ENCODE measurements at regions not wholly inside any gene's neighbourhood (a gene's known extent, or its start where the extent isn't known, plus 50 kb on each side); places are given as distances from the start of the nearest gene placed in this dataset.
A peak's percentile ranks its signal among the peaks of the same experiment; 100 is the strongest.

- no peak for TF ChIP-seq CREB1 (IDR thresholded peaks at IDR 0.05)
- TF ChIP-seq NRF1 (IDR thresholded peaks at IDR 0.05; ENCODE audit: low read depth, low read length): no peak
- peak in 2 of 3 experiments; percentile 41 to 47; a peak in 3 of 4 replicates for TF ChIP-seq CTCF (IDR thresholded peaks at IDR 0.05; ENCODE audit: control extremely low read depth in 1 of 3, insufficient read depth in 1 of 3, low read depth in 1 of 3, low read length in 3 of 3)
- TF ChIP-seq BACH1 (IDR thresholded peaks at IDR 0.05; ENCODE audit: low read length): no peak
- TF ChIP-seq EP300 (IDR thresholded peaks at IDR 0.05; ENCODE audit: borderline replicate concordance in 1 of 2, low read depth in 2 of 2, low read length in 2 of 2): no peak
- TF ChIP-seq SP2 (IDR thresholded peaks at IDR 0.05; ENCODE audit: low read length): no peak
- peak; percentile 32 to 50; a peak in 3 of 4 replicates for TF ChIP-seq RAD21 (IDR thresholded peaks at IDR 0.05 in 1 of 2, conservative IDR thresholded peaks at IDR 0.05 in 1 of 2; ENCODE audit: low read depth in 2 of 2, low read length in 2 of 2)
Observed at GRCh38 chr13:99614465-99614885, 113.2 kb downstream of the TM9SF2 start.

Data from H1 (cell line).